Breast epithelium (tissue), 4 donors: ENCODE measurements at regions not wholly inside any gene's neighbourhood (a gene's known extent, or its start where the extent isn't known, plus 50 kb on each side); places are given as distances from the start of the nearest gene placed in this dataset.
"Not testable (repeated sequence)": the region's sequence is repeated elsewhere in the genome, so short reads cannot be mapped to it uniquely, and the experiment has no call there.

Source experiments
- DNase-seq, 2 donors: peaks; one replicate each; pipeline ENCODE4 v3.0.0-alpha.2; 2019; ENCODE audit warnings: low spot score in 2 of 2
- H3K27ac ChIP-seq, 2 donors: fragments of 200-600 bp; sonication (generic) in 1 of 2; one replicate each; pipeline ENCODE4 v1.5.1; 2016 to 2019; ENCODE audit warnings: mild to moderate bottlenecking in 1 of 2
- H3K27me3 ChIP-seq, 2 donors: fragments of 200-600 bp; sonication (generic) in 1 of 2; one replicate each; pipeline versions ENCODE4 v1.5.1 to v1.6.0; 2017 to 2019; ENCODE audit warnings: control low read depth in 1 of 2, mild to moderate bottlenecking in 1 of 2
- H3K36me3 ChIP-seq: fragments of 200-600 bp; one replicate; pipeline ENCODE4 v1.5.1; 2019
- H3K4me1 ChIP-seq, 2 donors: fragments of 200-600 bp; sonication (generic); one replicate each; pipeline ENCODE4 v1.5.1; 2016 to 2019; ENCODE audit warnings: control low read depth in 1 of 2
- H3K4me3 ChIP-seq, 3 donors: fragments of 200-600 bp; sonication (generic); 1 replicate in 2 of 3; 2 replicates in 1 of 3; pipeline ENCODE4 v1.5.1; 2016 to 2019; ENCODE audit warnings: mild to moderate bottlenecking in 3 of 3, moderate library complexity in 2 of 3
- H3K9me3 ChIP-seq, 2 donors: fragments of 200-600 bp; sonication (generic) in 1 of 2; one replicate each; pipeline ENCODE4 v1.5.1; 2016 to 2019; ENCODE audit warnings: control low read depth in 1 of 2
- POLR2A ChIP-seq: fragments of 450-650 bp; IDR thresholded peaks from one replicate; pipeline ENCODE4 v1.6.1; 2016; ENCODE audit warnings: antibody characterized with exemption, mild to moderate bottlenecking, moderate library complexity
- POLR2AphosphoS5 ChIP-seq, 3 donors: sonication (generic); formaldehyde crosslinking; IDR thresholded peaks; one replicate each; pipeline ENCODE4 v1.6.1; 2017; ENCODE audit warnings: antibody characterized with exemption in 3 of 3
- intact Hi-C: fragments of 100-400 bp; cut with DNase I; formaldehyde crosslinking; loops from one replicate; pipeline ENCODE4 v1.15.1; 2023; ENCODE audit warnings: low total_unique reads
- TF ChIP-seq, protein P1 (sequence below), 3 donors: fragments of 450-650 bp; IDR thresholded peaks; one replicate each; pipeline ENCODE4 v1.5.1; 2016 to 2017; ENCODE audit warnings: antibody characterized with exemption in 3 of 3, mild to moderate bottlenecking in 3 of 3, moderate library complexity in 3 of 3

DNA sequence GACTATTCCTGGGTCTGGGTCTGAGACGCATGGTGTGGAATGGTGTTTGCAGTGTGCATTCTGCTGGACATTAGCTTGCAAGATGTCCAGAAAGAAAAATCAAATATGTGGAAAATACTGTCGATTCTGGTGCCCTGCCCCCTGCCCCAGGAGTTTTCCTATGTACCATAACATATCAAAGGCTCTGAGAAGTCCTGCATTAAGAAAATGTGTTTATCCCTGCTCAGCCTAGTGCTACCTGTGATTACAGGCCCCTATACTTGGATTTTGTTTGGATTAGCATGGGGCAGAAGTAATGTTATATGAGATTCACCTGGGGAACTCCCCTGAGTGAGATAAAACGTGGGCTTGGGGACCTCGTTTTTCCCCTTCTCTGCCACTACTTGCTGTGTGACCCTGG, 325.0 kb downstream of the CBLN1 start:
- Histone ChIP-seq H3K36me3 (no peaks in the 10 kb centered on the region), H3K4me1 (no peaks in the 10 kb centered on the region), H3K4me3 (no peak overlapping the region), H3K27ac (no peak overlapping the region), H3K27me3 (no peaks in the 10 kb centered on the region), H3K9me3 (no peaks in the 10 kb centered on the region)
- DNase-seq: no peak
- intact Hi-C loops: no loop called here
- no peak for TF ChIP-seq POLR2AphosphoS5 (IDR thresholded peaks at IDR 0.05)
- no peak for TF ChIP-seq POLR2A
- TF ChIP-seq, protein P1, sequence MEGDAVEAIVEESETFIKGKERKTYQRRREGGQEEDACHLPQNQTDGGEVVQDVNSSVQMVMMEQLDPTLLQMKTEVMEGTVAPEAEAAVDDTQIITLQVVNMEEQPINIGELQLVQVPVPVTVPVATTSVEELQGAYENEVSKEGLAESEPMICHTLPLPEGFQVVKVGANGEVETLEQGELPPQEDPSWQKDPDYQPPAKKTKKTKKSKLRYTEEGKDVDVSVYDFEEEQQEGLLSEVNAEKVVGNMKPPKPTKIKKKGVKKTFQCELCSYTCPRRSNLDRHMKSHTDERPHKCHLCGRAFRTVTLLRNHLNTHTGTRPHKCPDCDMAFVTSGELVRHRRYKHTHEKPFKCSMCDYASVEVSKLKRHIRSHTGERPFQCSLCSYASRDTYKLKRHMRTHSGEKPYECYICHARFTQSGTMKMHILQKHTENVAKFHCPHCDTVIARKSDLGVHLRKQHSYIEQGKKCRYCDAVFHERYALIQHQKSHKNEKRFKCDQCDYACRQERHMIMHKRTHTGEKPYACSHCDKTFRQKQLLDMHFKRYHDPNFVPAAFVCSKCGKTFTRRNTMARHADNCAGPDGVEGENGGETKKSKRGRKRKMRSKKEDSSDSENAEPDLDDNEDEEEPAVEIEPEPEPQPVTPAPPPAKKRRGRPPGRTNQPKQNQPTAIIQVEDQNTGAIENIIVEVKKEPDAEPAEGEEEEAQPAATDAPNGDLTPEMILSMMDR (IDR thresholded peaks at IDR 0.05): no peak

DNA sequence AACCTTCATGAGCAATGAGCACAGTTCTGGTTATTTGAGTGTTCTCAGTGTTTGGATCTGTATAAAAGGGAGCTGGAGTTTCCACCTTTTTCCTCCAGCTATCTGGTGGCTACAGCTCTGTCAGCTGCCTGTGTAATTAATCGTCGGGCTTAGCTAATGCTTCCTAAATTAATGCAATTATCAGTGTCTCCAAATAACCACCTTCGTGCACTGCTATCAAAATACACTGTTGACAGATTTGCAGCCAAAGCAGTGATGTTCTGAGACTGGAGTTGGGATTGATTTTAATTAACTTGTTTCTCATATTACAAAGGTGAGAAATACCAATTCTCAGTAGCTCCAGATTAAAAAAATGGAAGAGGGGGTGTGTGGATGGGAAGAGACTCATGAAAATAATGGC, 325.8 kb downstream of the CBLN1 start:
- Histone ChIP-seq H3K27me3 (no peaks in the 10 kb centered on the region), H3K36me3 (no peaks in the 10 kb centered on the region), H3K27ac (no peak overlapping the region), H3K4me1 (no peaks in the 10 kb centered on the region), H3K4me3 (no peak overlapping the region), H3K9me3 (no peaks in the 10 kb centered on the region)
- intact Hi-C loops: no loop called here
- no peak for TF ChIP-seq POLR2A
- TF ChIP-seq, protein P1 (IDR thresholded peaks at IDR 0.05): no peak
- no peak for TF ChIP-seq POLR2AphosphoS5 (IDR thresholded peaks at IDR 0.05)
- DNase-seq: no peak

DNA sequence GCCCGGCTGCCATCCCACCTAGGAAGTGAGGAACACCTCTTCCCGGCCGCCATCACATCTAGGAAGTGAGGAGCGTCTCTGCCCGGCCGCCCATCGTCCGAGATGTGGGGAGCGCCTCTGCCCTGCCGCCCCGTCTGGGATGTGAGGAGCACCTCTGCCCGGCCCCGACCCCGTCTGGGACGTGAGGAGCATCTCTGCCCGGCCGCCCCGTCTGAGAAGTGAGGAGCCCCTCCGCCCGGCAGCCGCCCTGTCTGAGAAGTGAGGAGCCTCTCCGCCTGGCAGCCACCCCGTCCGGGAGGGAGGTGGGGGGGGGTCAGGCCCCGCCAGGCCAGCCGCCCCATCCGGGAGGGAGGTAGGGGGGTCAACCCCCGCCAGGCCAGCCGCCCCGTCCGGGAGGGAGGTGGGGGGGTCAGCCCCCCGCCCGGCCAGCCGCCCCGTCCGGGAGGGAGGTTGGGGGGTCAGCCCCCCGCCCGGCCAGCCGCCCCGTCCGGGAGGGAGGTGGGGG, 330.0 kb downstream of the CBLN1 start:
- intact Hi-C loops, H3K27me3 ChIP-seq, DNase-seq, H3K36me3 ChIP-seq, H3K4me3 ChIP-seq, H3K4me1 ChIP-seq, H3K9me3 ChIP-seq, H3K27ac ChIP-seq: not testable (repeated sequence)

DNA sequence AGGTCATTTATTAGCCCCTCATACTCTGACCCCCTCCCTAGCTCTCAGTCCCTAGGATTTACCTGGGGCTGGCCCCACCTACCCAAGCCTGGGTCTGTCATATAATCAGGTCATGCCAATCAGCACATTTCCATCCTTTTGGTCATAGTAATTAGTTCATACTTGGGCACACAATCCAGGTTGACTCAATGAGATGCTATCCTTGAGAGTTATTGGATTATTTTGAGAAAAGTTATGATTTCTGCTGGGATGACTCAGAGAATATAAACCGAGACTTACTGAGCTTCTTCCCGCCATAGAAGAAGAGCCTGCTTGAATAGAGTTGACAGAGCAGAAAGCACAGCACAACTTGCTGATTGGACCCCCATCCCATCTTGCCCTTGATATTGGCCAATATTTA, 331.5 kb downstream of the CBLN1 start:
- TF ChIP-seq POLR2A (no peak), POLR2AphosphoS5 (IDR thresholded peaks at IDR 0.05) (no peak)
- TF ChIP-seq, protein P1 (IDR thresholded peaks at IDR 0.05): no peak
- intact Hi-C loops: no loop called here
- Histone ChIP-seq H3K4me1 (no peaks in the 10 kb centered on the region), H3K9me3 (no peaks in the 10 kb centered on the region), H3K4me3 (no peak overlapping the region), H3K36me3 (no peaks in the 10 kb centered on the region), H3K27ac (no peak overlapping the region), H3K27me3 (no peaks in the 10 kb centered on the region)
- no peak for DNase-seq

DNA sequence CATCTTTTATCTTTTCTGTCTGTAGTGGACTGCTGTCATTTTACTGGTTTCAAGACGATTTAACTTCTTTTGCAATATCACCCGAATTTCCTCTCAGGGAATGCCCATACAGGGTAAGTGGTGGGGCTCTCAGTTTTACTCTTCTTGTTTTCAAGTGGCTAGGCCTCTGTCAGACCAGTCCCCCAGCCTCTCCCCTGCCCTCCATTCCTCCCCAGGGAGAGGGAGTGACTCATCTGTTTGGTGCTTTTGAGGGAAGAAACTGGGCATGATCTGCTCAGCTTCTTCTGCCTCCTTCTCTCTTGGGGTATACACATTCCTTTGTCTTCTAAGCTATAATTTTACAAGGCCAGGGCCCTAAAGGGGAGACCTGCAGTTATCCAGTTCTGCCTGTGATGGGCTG, 332.0 kb downstream of the CBLN1 start:
- Histone ChIP-seq H3K9me3 (no peaks in the 10 kb centered on the region), H3K4me1 (no peaks in the 10 kb centered on the region), H3K27ac (no peak overlapping the region), H3K4me3 (no peak overlapping the region), H3K27me3 (no peaks in the 10 kb centered on the region), H3K36me3 (no peaks in the 10 kb centered on the region)
- intact Hi-C loops: no loop called here
- TF ChIP-seq, protein P1 (IDR thresholded peaks at IDR 0.05): no peak
- no peak for DNase-seq

DNA sequence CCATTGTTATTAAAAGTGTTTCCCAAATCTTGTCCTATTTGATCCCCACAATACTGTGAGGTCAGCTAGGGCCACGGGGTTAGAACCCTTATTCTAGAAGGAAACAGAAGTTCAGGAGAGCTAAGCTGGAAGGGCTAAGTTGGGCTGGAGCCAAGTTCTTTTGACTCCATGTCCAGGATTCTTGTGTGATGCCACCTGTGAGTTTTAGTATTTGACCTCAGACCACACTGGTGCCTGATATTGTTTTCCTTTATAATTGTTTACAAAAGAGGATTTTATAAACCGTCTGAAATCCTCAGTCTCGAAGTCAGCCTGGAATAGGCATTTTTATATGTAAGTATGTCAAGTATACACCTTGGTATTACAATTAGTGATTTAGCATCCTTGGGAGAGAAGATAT, 332.7 kb downstream of the CBLN1 start:
- no peaks in the 10 kb centered on the region for H3K36me3 ChIP-seq
- no peaks in the 10 kb centered on the region for H3K4me1 ChIP-seq
- TF ChIP-seq POLR2A: no peak
- TF ChIP-seq, protein P1 (IDR thresholded peaks at IDR 0.05): no peak
- no peak for TF ChIP-seq POLR2AphosphoS5 (IDR thresholded peaks at IDR 0.05)
- intact Hi-C loops: no loop called here
- no peak overlapping the region for H3K27ac ChIP-seq
- H3K9me3 ChIP-seq: no peaks in the 10 kb centered on the region
- DNase-seq: no peak
- H3K27me3 ChIP-seq: no peaks in the 10 kb centered on the region
- no peak overlapping the region for H3K4me3 ChIP-seq
